Activated CD4-positive, alpha-beta T cell treated with anti-CD3 and anti-CD28 coated beads, Interleukin-2, amount 50 U/mL, for 24 hours (primary cell): ENCODE measurements at regions not wholly inside any gene's neighbourhood (a gene's known extent, or its start where the extent isn't known, plus 50 kb on each side); places are given as distances from the start of the nearest gene placed in this dataset.

Source experiments
- DNase-seq, 2 donors: peaks; one replicate each; pipeline ENCODE4 v3.0.0-alpha.2; 2020; ENCODE audit warnings: low read depth in 1 of 2, low spot score in 1 of 2

GRCh38 chr14:25103271-25103670 is 53.3 kb upstream of the STXBP6 start:
- no peak for DNase-seq

- no peak for DNase-seq
These were observed 52.8 kb upstream of the STXBP6 start for GRCh38 chr14:25102788-25103187.

- DNase-seq: no peak
These were observed 51.3 kb upstream of the STXBP6 start for GRCh38 chr14:25101276-25101675.
